GM19025 (cell line): ENCODE measurements at regions not wholly inside any gene's neighbourhood (a gene's known extent, or its start where the extent isn't known, plus 50 kb on each side); places are given as distances from the start of the nearest gene placed in this dataset.
A peak's percentile ranks its signal among the peaks of the same experiment; 100 is the strongest.
"Not testable (repeated sequence)": the region's sequence is repeated elsewhere in the genome, so short reads cannot be mapped to it uniquely, and the experiment has no call there.

Experiments used
- ATAC-seq: cut with Tn5 transposase; IDR thresholded peaks from one replicate; pipeline ENCODE4 v1.9.1; 2021; ENCODE audit warnings: mild to moderate bottlenecking, low read depth, moderate library complexity; ENCODE audit not compliant: unreplicated experiment

- no peak for ATAC-seq
Observed at GRCh38 chr10:2813693-2814092, 253.7 kb upstream of the PFKP start.

DNA sequence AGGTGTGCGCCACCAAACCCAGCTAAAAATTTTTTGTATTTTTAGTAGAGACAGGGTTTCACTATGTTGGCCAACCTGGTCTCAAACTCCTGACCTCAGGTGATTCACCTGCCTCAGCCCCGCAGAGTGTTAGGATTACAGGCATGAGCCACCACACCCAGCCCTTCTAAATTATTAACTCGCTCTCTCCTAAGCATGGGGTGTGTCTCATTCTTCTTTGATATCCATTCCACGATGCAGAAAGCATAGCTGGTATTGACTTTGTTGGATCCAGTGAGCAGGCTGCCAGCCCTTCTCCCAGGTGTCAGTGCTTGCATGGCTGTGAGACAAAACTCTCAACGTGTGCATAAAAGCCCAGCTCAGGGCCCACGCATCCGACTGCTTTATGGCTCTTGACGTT, 254.1 kb upstream of the PFKP start:
- ATAC-seq, result no peak

GRCh38 chr10:2812631-2813030, 254.7 kb upstream of the PFKP start:
- no peak for ATAC-seq

- no peak for ATAC-seq
Observed at GRCh38 chr10:2800178-2800577, 267.2 kb upstream of the PFKP start.

DNA sequence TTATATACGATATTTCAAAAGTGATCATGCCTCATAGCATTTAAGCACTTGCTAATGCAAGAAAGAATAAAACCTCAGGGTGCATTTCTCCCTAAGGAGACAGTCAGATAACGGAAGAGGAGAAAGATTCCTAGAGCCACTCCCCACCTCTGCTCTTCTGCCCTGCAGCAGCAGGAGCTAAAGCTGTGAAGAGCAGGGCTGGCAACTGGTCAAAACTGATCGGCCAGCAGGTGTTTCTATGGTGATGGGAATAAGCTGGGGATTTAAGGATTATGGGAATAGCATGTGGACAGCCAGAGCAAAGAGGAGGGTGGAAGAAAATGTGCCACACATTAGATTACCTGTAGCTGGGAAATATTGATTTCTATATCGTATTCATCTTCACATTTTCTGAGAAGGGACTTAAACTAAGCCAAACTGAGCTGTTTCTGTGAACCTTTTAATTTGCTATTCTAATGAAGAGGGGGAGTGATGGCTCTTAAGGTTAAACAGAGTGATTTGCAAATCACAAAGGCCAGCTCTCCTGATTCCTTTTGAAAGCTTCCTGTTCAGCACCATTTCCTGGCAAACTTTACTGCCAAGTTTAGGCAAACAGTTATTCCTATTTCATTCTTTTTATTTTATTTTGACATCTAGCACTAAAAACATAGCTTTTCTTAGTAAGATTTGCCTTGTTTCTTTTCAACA, 268.9 kb upstream of the PFKP start:
- no peak for ATAC-seq

DNA sequence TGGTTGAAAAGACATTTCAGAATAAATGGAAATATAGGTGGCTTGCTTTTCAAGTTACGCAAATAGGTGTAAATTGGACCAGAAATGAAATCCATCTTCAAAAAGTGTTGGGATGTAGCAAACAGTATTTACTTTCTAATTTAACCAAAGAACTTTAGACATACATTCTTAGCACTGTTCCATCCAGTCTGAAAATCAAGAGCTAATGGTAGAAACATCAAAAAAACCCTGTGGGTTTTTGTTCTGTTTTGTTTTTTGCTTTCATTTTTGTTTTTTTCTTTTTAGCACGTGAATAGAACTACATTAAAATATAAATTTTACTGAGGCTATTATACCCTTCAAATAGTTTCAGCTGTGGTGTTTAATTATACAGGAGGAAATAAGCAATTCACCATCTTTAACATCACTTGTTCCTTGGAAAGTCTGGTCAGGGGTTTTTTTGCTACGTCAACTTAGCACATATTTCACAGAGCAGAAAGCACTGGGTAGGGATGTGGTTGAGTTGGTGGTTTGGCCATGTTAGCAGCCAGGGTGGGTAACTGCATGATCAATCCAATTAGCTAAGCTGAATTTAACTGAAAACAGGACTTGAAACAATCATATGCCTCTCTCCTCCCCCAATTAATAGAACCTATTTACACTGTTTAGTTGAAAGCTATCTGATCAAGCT, 275.4 kb upstream of the PFKP start:
- peak; percentile 44 for ATAC-seq

DNA sequence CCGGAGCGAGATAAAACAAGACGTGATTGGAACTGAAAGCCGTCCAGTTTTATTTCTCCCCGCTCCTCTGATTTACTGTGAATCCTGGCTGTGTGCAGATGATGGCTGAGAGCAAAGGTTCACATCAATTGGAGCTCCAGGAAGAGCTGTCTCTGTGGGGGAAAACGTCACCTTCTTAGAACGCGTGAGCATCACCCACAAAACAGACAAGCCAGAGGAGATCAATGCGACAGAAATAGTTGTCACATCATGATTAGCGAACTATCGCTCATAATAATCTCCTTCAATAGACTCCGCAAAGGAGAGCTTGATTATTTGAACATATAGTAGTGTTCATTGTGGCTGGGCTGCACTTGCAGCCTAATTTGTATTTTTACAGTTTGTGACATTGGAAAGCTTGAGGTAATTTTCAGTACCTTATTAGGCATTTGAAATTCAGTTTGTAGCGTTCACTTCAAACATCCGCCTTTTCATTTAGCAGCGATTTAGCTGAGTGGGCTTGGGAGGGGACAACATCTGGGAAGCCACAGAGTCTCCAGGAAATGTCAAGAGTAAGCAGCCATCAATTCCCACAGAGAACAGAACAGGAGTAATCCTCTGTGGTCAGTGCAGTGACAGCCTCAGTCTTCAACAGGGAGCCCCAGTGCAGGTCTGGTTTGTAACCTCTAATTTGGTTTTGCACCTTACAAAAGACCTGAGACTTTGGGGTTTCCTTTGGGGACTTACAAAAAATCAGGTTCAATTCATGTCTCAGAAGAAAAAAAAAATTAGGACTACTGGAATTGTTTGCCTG, 276.8 kb upstream of the PFKP start:
- no peak for ATAC-seq

- ATAC-seq, result no peak
Observed at GRCh38 chr10:2786251-2786650, 281.1 kb upstream of the PFKP start.

DNA sequence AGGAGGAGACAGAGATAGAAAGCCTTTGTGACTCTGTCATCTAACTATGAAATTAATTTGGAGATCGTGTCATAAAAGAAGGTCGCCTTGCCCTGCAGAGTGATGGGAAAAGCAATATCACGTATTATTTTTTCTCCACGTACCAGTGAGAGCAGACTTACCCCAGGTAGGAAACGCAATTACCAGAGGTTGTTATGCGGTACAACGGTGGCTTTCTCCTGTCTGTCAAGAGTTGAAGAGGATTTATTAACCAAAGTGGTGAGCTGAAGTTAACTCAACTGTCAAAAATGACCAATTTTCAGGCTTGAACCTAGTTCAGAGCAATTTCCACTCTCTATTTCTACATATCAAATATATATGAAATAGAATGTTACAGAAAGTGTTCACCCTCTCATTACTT, 282.6 kb upstream of the PFKP start:
- ATAC-seq, result no peak

- ATAC-seq, result no peak
Observed at GRCh38 chr10:2782950-2783349, 284.4 kb upstream of the PFKP start.

DNA sequence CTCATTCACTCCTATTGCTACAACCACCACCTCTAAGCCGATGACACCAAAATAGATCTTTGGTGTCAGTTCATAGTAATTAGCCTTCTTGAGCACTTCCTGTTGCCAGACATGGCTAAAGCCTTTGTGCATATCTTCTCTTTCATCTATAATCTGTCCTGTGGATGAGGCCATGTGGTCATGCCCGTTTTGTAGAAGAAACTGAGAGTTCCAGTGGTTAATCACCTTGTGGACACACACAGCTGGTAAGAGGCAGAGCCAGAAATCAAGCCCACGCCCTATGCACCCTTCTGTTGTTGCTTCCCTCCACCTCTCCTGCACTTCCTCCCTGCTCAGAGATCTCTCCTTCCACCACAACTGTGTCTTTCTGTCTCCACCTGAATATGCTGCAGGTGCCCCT, 285.1 kb upstream of the PFKP start:
- ATAC-seq, result no peak

DNA sequence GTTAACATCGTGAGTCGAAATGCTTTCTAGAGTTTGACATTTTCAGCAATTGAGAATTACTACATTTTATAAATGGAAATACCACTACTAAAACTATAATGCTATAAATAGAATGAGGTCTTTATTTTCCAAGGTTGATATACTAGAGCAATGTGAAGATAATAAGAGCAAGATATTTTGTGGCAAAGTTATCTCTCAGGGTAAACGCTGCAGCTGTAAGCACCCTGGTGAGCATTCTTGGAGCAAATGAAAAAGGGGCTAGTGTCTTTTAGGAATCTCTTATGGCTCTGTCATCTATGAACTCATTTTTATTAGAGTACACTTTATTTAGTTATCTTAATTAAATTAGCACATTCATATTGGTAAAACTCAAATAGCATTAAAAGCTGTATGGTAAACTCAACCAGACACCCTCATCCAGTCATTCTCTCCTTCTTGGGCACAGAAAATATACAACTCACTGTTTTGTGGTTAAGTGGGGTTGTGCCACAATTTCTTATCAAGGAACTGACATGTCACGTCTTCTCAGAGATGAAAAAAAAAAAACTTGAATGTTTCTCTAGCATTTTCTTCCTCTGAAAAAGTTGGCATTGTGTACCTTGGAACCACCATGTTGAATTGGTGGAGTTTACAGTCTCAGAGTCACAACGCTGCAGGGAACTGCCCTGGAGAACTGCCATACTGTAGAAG, 289.5 kb upstream of the PFKP start:
- no peak for ATAC-seq

- no peak for ATAC-seq
Observed at GRCh38 chr10:2772816-2773631, 294.3 kb upstream of the PFKP start.

DNA sequence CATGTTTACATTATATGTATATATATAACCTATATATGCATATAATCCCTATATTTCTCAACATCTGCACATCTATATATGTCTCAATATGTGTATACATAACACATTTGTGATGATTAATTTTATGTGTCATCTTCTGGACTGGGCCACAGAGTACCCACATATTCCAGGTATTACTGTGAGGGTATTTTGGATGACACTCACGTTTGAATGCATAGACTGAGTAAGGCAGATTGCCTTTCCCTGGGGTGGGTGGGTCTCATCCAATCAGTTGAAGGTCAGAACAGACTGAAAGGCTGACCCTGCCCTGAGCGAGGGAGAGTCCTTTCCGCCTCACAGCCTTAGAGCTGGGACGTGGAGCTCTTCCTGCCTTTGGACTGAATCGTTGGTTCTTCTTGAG, 295.2 kb upstream of the PFKP start:
- no peak for ATAC-seq

DNA sequence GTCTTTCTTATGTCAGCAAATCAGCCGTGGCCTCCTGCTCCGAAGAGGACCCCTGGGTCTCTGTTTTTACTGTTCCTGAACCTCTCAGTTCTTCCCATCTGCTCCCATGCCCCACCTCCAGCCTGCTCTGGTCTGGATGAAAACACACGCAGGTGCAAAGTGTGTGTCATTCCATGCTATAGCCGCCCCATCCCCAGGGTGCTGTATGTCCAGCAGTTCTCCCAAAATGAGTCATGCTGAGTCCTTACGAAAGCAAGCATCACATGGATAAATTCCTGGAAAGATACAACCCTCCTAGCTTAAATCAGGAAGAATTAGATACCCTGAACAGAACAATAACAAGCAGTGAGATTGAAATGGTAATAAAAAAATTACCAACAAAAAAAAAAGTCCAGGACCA, 300.1 kb upstream of the PFKP start:
- ATAC-seq, result not testable (repeated sequence)

DNA sequence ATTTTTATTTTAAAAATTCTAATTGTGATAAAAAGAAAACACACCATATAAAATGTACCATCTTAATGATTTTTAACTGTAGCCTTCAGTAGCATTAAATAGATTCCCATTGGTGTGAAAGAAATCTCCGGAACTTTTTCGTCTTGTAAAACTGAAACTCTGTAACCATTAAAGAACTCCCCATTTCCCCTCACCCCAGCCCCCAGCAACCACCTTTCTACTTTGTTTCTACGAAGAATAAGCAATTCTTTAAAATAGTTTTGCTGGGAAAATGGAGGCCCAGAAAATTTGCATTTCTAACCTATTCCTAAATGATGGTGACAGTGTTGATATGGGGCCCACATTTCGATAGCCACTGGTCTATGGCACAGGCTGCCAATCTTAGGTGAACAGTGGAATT, 305.4 kb upstream of the PFKP start:
- no peak for ATAC-seq

DNA sequence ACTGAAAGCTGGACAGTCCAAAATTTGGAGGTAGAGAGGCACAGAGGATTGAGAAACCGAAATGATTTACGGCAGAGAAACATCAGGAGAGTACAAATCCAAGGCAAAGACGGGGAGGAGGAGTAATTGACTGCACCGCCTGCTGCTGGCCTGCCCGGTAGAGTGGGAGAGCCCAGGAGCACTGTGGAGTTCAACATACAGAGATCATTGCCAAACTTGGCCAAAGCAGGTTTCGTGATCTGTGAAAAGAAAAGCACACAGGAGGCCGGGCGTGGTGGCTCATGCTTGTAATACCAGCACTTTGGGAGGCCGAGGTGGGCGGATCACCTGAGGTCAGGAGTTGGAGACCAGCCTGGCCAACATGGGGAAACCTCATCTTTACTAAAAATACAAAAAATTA, 306.0 kb upstream of the PFKP start:
- ATAC-seq, result no peak

- no peak for ATAC-seq
Observed at GRCh38 chr10:2760736-2761135, 306.6 kb upstream of the PFKP start.

DNA sequence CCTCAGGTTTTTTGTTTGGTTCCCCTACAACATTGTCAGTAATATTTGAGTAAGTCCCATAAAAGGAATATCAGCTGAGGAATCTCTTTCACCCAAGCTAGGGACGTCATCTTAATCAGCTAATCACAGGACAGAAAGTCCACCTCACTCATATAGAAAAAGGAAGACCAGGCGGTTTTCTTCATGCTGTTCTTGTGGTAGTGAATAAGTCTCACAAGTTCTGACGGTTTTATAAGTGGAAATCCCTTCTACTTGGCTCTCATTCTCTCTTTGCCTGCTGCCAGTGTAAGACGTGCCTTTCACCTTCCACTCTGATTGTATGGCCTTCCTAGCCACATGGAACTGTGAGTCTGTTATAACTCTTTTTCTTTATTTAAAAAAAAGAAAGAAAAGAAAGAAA, 308.1 kb upstream of the PFKP start:
- ATAC-seq, result no peak

- ATAC-seq, result no peak
Observed at GRCh38 chr10:2754943-2755342, 312.4 kb upstream of the PFKP start.
